ENCODE measurements at regions not wholly inside any gene's neighbourhood (a gene's known extent, or its start where the extent isn't known, plus 50 kb on each side); places are given as distances from the start of the nearest gene placed in this dataset.

DNA sequence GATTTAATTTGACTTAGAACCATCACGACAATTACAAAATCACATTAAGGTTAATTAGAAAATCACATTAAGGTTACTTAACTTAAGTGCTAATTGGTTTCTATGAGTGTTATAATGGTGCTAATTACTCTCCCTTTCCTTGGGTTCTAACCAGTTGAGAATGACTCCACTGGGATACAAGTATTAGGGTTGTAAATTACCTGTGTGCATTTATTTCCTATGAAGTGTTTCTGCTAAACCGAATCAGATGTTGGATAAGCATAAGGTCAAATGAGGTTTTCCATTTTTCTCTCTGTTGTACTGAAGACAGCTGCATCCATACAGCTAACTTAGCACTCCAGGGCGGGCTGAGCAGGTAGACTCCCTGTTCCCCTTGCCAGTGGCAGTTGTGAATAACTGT lies 610.3 kb upstream of the TMPRSS15 start (continued):
- TF ChIP-seq, protein P1, sequence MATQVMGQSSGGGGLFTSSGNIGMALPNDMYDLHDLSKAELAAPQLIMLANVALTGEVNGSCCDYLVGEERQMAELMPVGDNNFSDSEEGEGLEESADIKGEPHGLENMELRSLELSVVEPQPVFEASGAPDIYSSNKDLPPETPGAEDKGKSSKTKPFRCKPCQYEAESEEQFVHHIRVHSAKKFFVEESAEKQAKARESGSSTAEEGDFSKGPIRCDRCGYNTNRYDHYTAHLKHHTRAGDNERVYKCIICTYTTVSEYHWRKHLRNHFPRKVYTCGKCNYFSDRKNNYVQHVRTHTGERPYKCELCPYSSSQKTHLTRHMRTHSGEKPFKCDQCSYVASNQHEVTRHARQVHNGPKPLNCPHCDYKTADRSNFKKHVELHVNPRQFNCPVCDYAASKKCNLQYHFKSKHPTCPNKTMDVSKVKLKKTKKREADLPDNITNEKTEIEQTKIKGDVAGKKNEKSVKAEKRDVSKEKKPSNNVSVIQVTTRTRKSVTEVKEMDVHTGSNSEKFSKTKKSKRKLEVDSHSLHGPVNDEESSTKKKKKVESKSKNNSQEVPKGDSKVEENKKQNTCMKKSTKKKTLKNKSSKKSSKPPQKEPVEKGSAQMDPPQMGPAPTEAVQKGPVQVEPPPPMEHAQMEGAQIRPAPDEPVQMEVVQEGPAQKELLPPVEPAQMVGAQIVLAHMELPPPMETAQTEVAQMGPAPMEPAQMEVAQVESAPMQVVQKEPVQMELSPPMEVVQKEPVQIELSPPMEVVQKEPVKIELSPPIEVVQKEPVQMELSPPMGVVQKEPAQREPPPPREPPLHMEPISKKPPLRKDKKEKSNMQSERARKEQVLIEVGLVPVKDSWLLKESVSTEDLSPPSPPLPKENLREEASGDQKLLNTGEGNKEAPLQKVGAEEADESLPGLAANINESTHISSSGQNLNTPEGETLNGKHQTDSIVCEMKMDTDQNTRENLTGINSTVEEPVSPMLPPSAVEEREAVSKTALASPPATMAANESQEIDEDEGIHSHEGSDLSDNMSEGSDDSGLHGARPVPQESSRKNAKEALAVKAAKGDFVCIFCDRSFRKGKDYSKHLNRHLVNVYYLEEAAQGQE (IDR thresholded peaks at IDR 0.05; ENCODE audit: low read depth): no peak
- TF ChIP-seq POLR2AphosphoS5 (IDR thresholded peaks at IDR 0.05; ENCODE audit: low read depth, low read length) (no peak), SIN3A (IDR thresholded peaks at IDR 0.05; ENCODE audit: low read depth) (no peak), YY1 (IDR thresholded peaks at IDR 0.05; ENCODE audit: extremely low read depth, insufficient replicate concordance, low read depth, low read length) (no peak), ZBTB33 (IDR thresholded peaks at IDR 0.05; ENCODE audit: extremely low read depth, insufficient replicate concordance, low read length) (no peak), ZFX (IDR thresholded peaks at IDR 0.05) (no peak), SRF (IDR thresholded peaks at IDR 0.05; ENCODE audit: low read depth) (no peak), SP1 (IDR thresholded peaks at IDR 0.05; ENCODE audit: low read depth) (no peak), EZH2 (IDR thresholded peaks at IDR 0.05) (no peak), EZH2phosphoT487 (IDR thresholded peaks at IDR 0.05; ENCODE audit: borderline replicate concordance) (no peak)

- H3K4me3 ChIP-seq (replicated peaks in 1 of 2; ENCODE audit: low read depth in 1 of 2, low read length in 2 of 2): no peak overlapping the region
- ChIA-PET RAD21 (ENCODE audit: low non-redundant PET in 1 of 2, low total read pairs in 2 of 2, uncharacterized antibody in 2 of 2, unreplicated experiment in 2 of 2) (no interaction called here), POLR2A (no interaction called here), CTCF (no interaction called here)
- no peaks in the 10 kb centered on the region for H4K20me1 ChIP-seq (ENCODE audit: insufficient read depth)
- no peaks in the 10 kb centered on the region for H3K36me3 ChIP-seq (ENCODE audit: control insufficient read depth in 1 of 2, insufficient read depth in 2 of 2, low read length in 2 of 2)
- H3K79me2 ChIP-seq (ENCODE audit: insufficient read depth, low read length): no peaks in the 10 kb centered on the region
- intact Hi-C loops (cut with micrococcal nuclease): no loop called here
- no peaks in the 10 kb centered on the region for H3K27me3 ChIP-seq (ENCODE audit: insufficient read depth, low read length)
- H3K4me1 ChIP-seq (ENCODE audit: control insufficient read depth in 1 of 2, insufficient read depth in 2 of 2, low read length in 2 of 2): no peaks in the 10 kb centered on the region
- H3K9ac ChIP-seq (ENCODE audit: low read length): no peak overlapping the region
- H3K4me2 ChIP-seq (ENCODE audit: low read length): no peak overlapping the region
- BruUV-seq (replicated peaks): no TSS peak
- no peak overlapping the region for H3K27ac ChIP-seq (ENCODE audit: low read depth, low read length)
- no peak overlapping the region for H2AFZ ChIP-seq (ENCODE audit: low read depth, low read length, poor library complexity, severe bottlenecking)
- peaks cover 5 to 10% of the 10 kb centered on the region in 2 experiments for H3K9me3 ChIP-seq (ENCODE audit: control insufficient read depth in 1 of 2, insufficient read depth in 1 of 2, low read depth in 1 of 2, low read length in 2 of 2)
- DNase-seq (ENCODE audit: low read depth, low spot score): no peak
- H3K9me2 ChIP-seq (ENCODE audit: insufficient read depth): no peaks in the 10 kb centered on the region
- no peak for ATAC-seq
- no peak for TF ChIP-seq SRF (IDR thresholded peaks at IDR 0.05; ENCODE audit: low read depth)
- no peak for TF ChIP-seq EZH2 (IDR thresholded peaks at IDR 0.05)
- TF ChIP-seq TCF7L2 (IDR thresholded peaks at IDR 0.05; ENCODE audit: borderline replicate concordance, extremely low read depth, insufficient read depth, insufficient read length): no peak
- TF ChIP-seq, protein P1 (IDR thresholded peaks at IDR 0.05; ENCODE audit: low read depth): no peak
- TF ChIP-seq RAD21 (IDR thresholded peaks at IDR 0.05; ENCODE audit: low read depth): no peak
- no peak for TF ChIP-seq POLR2A (IDR thresholded peaks at IDR 0.05; ENCODE audit: borderline replicate concordance, extremely low read depth, insufficient read depth, insufficient read length)
- no peak for TF ChIP-seq YY1 (IDR thresholded peaks at IDR 0.05; ENCODE audit: extremely low read depth, insufficient replicate concordance, low read depth, low read length)
- TF ChIP-seq EZH2phosphoT487 (IDR thresholded peaks at IDR 0.05; ENCODE audit: borderline replicate concordance): no peak
- no peak for TF ChIP-seq EGR1 (IDR thresholded peaks at IDR 0.05; ENCODE audit: low read depth)
- no peak for TF ChIP-seq ELF1 (IDR thresholded peaks at IDR 0.05; ENCODE audit: borderline replicate concordance, low read depth)
- no peak for TF ChIP-seq POLR2AphosphoS5 (IDR thresholded peaks at IDR 0.05; ENCODE audit: low read depth, low read length)
Observed at GRCh38 chr21:19018529-19018928, 614.9 kb upstream of the TMPRSS15 start.

Measured in HCT116 (cell line).